ENCODE measurements at regions not wholly inside any gene's neighbourhood (a gene's known extent, or its start where the extent isn't known, plus 50 kb on each side); places are given as distances from the start of the nearest gene placed in this dataset.

GRCh38 chr6:90868256-90868655, 281.4 kb upstream of the MAP3K7 start:
- H3K4me3 ChIP-seq (ENCODE audit: low read depth, low read length) = no peak overlapping the region
- DNase-seq (ENCODE audit: low read depth, low spot score) = no peak
- TF ChIP-seq CTCF (IDR thresholded peaks at IDR 0.05; ENCODE audit: low read depth, low read length) = no peak
- in situ Hi-C loops (cut with HindIII; ENCODE audit: low sequenced_read_pairs) = no loop called here

GRCh38 chr6:90865513-90865912, 278.6 kb upstream of the MAP3K7 start:
- no peak overlapping the region for H3K4me3 ChIP-seq (ENCODE audit: low read depth, low read length)
- no peak for TF ChIP-seq CTCF (IDR thresholded peaks at IDR 0.05; ENCODE audit: low read depth, low read length)
- in situ Hi-C loops (cut with HindIII; ENCODE audit: low sequenced_read_pairs) = no loop called here
- DNase-seq (ENCODE audit: low read depth, low spot score) = no peak

GRCh38 chr6:90863043-90863442, 276.2 kb upstream of the MAP3K7 start:
- no peak for DNase-seq (ENCODE audit: low read depth, low spot score)
- in situ Hi-C loops (cut with HindIII; ENCODE audit: low sequenced_read_pairs) = no loop called here
- no peak overlapping the region for H3K4me3 ChIP-seq (ENCODE audit: low read depth, low read length)
- TF ChIP-seq CTCF (IDR thresholded peaks at IDR 0.05; ENCODE audit: low read depth, low read length) = no peak

GRCh38 chr6:90860822-90861601, 274.1 kb upstream of the MAP3K7 start:
- no peak for DNase-seq (ENCODE audit: low read depth, low spot score)
- TF ChIP-seq CTCF (IDR thresholded peaks at IDR 0.05; ENCODE audit: low read depth, low read length) = no peak
- H3K4me3 ChIP-seq (ENCODE audit: low read depth, low read length) = no peak overlapping the region
- in situ Hi-C loops (cut with HindIII; ENCODE audit: low sequenced_read_pairs) = no loop called here

- no peak for DNase-seq (ENCODE audit: low read depth, low spot score)
- in situ Hi-C loops (cut with HindIII; ENCODE audit: low sequenced_read_pairs) = no loop called here
- no peak overlapping the region for H3K4me3 ChIP-seq (ENCODE audit: low read depth, low read length)
- TF ChIP-seq CTCF (IDR thresholded peaks at IDR 0.05; ENCODE audit: low read depth, low read length) = no peak
Observed at GRCh38 chr6:90859612-90860011, 272.7 kb upstream of the MAP3K7 start.

GRCh38 chr6:90859056-90859455, 272.2 kb upstream of the MAP3K7 start:
- TF ChIP-seq CTCF (IDR thresholded peaks at IDR 0.05; ENCODE audit: low read depth, low read length) = no peak
- no peak for DNase-seq (ENCODE audit: low read depth, low spot score)
- no peak overlapping the region for H3K4me3 ChIP-seq (ENCODE audit: low read depth, low read length)
- in situ Hi-C loops (cut with HindIII; ENCODE audit: low sequenced_read_pairs) = no loop called here

Data from astrocyte of the spinal cord (primary cell).